ENCODE measurements at regions not wholly inside any gene's neighbourhood (a gene's known extent, or its start where the extent isn't known, plus 50 kb on each side); places are given as distances from the start of the nearest gene placed in this dataset.
"Not testable (repeated sequence)": the region's sequence is repeated elsewhere in the genome, so short reads cannot be mapped to it uniquely, and the experiment has no call there.

DNA sequence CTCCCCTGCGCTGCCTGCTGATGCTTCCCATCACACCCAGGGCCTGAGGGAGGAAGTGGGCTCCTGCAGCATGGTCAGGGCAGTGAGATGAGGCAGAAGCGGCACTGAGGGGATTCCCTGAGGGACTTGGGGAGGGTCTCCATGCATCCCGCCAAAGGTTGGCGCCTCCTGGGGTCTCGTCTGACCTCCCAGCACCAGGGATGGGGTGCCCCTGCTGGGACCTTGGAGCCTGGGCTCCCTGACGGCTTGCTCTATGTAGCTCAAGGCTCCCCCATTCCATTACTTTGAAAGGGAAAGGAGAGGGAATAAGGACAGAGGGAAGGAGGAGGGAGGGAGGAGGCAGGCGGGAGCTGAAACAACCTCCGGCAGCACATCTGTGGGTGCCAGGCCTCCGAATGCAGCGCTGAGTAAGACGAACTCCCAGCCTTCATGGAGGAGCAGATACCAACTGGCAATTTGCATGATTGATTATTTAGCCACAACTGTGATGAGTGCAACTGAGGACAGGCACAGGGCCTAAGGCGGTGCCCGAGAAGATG, 259.3 kb downstream of the ERMARD start:
- no peak for ATAC-seq (ENCODE audit: poor library complexity)
- DNase-seq = no peak
- intact Hi-C loops (cut with DNase I) = no loop called here

- DNase-seq (no peak), ATAC-seq (ENCODE audit: poor library complexity) (no peak)
- intact Hi-C loops (cut with DNase I) = no loop called here
Measured at GRCh38 chr6:170008294-170008785, 256.9 kb downstream of the ERMARD start.

- no peak for ATAC-seq (ENCODE audit: poor library complexity)
- no peak for DNase-seq
- intact Hi-C loops (cut with DNase I) = no loop called here
Measured at GRCh38 chr6:170007468-170008293, 256.3 kb downstream of the ERMARD start.

- ATAC-seq (ENCODE audit: poor library complexity) = no peak
- no peak for DNase-seq
- intact Hi-C loops (cut with DNase I) = no loop called here
Measured at GRCh38 chr6:170006900-170007467, 255.6 kb downstream of the ERMARD start.

- no peak for ATAC-seq (ENCODE audit: poor library complexity)
- intact Hi-C loops (cut with DNase I) = no loop called here
- no peak for DNase-seq
Measured at GRCh38 chr6:170006071-170006899, 254.9 kb downstream of the ERMARD start.

- ATAC-seq (ENCODE audit: poor library complexity) (no peak), DNase-seq (no peak)
- intact Hi-C loops (cut with DNase I) = no loop called here
Measured at GRCh38 chr6:170005665-170006064, 254.2 kb downstream of the ERMARD start.

- intact Hi-C loops (cut with DNase I) = no loop called here
- DNase-seq (no peak), ATAC-seq (ENCODE audit: poor library complexity) (no peak)
Measured at GRCh38 chr6:170004585-170005210, 253.3 kb downstream of the ERMARD start.

GRCh38 chr6:170003451-170004160, 252.2 kb downstream of the ERMARD start:
- DNase-seq (no peak), ATAC-seq (ENCODE audit: poor library complexity) (no peak)
- intact Hi-C loops (cut with DNase I) = no loop called here

DNA sequence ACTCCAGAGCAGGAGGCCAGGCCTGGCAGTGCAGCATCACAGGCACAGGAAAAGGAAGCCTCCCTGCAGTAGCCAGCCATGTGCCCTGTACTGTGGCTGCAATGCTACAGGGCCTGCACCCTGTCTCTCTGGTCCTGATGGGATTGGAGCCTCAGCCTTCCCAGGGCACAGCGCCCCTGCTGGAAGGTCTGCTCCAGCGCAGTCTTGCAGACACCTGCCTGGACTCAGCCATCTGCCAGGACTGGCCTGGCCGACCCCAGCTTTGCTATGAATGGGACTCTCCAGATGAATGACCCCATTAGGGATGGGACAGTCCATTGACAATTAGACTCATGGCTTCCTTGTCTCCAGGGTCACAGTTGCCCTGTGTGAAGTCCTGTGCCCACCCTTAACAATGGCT, 251.6 kb downstream of the ERMARD start:
- no peak for DNase-seq
- intact Hi-C loops (cut with DNase I) = no loop called here
- ATAC-seq (ENCODE audit: poor library complexity) = no peak

GRCh38 chr6:170001782-170002181, 250.4 kb downstream of the ERMARD start:
- DNase-seq; ATAC-seq (ENCODE audit: poor library complexity); intact Hi-C loops (cut with DNase I): not testable (repeated sequence)

- intact Hi-C loops (cut with DNase I) = no loop called here
- no peak for DNase-seq
- no peak for ATAC-seq (ENCODE audit: poor library complexity)
Measured at GRCh38 chr6:170000071-170000843, 248.8 kb downstream of the ERMARD start.

GRCh38 chr6:169999367-169999766, 247.9 kb downstream of the ERMARD start:
- no peak for ATAC-seq (ENCODE audit: poor library complexity)
- no peak for DNase-seq
- intact Hi-C loops (cut with DNase I) = no loop called here

DNA sequence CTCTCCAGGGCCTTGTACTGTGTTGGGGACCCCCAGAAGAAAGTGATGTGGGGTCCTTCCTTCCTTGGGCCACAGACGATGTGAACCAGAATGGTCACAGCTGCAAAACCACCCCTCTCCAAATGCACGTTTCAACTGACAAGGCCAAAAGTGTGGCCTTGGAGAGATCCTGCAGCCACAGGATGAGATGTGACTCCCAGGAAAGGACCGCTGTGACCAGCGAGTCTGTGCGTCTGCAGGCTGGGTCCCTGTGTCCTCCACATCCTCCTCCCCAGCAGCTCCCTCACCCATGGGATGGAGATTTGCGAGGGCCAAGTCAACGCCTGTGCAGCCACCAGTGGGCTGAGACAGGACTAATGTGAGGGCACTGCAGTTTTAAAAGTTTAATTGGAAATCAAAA, 247.0 kb downstream of the ERMARD start:
- DNase-seq (no peak), ATAC-seq (ENCODE audit: poor library complexity) (no peak)
- intact Hi-C loops (cut with DNase I) = no loop called here

GRCh38 chr6:169997930-169998218, 246.5 kb downstream of the ERMARD start:
- no peak for DNase-seq
- no peak for ATAC-seq (ENCODE audit: poor library complexity)
- intact Hi-C loops (cut with DNase I) = no loop called here

DNA sequence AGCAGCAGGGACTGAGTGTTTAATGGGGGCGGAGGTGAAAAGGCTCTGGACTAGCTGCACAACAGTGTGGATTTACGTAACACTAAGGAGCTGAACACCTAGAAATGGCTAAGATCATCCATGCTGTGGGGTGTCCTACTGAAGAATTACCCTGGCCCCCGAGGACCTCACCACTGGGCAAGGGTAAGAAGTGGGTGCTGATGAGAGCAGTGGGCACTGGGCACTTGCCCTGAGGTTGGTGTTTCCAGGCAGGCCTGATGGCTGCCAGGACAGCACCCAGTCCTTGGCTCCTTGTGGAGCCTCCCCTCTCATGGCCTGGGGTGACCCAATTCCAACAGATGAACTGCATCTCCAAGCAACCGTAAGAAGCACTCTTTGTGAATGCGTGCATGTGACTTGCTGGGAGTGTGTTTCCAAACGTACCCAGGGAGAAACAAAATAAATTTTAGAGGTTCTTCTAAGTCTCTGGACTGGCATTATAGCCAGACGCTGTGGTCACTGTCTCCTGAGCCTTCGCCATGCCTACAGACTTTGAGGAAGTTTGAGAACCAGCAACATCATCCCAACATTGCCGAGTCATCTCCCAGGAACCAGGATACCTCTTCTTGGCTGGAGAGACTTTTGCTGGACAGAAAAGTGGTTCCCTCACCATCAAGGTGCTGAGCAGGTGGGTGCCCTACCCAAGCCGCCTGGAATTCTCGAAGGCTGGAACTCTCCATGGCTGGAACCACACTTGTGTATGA, 245.9 kb downstream of the ERMARD start:
- no peak for ATAC-seq (ENCODE audit: poor library complexity)
- intact Hi-C loops (cut with DNase I) = no loop called here
- DNase-seq = no peak

DNA sequence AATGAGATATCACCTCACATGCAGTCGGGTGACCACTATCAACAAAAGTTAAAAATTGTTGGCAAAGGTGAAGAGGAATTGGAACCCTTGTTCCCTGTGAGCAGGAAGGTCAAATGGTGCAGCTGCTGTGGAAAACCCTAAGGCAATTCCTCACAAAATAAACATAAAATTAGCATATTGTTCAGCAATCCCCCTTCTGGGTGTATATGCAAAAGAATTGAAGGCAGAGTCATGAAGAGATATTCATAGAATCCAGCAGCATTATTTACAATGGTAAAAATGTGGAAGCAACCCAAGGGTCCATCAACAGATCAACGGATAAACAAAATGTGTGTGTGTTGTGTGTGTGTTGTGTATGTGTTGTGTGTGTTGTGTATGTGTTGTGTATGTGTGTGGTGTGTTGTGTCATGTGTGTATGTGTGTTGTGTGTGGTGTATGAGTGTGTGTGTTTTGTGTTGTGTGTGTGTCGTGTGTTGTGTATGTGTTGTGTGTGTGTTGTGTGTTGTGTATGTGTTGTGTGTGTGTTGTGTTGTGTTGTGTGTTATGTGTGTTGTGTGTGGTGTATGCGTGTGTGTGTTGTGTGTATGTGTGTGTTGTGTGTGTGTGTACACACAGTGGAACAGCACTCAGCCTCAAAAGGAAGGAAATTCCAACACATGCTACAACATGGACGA, 245.1 kb downstream of the ERMARD start:
- no peak for ATAC-seq (ENCODE audit: poor library complexity)
- intact Hi-C loops (cut with DNase I) = no loop called here
- DNase-seq = no peak

GRCh38 chr6:169994739-169995138, 243.3 kb downstream of the ERMARD start:
- DNase-seq (no peak), ATAC-seq (ENCODE audit: poor library complexity) (no peak)
- intact Hi-C loops (cut with DNase I) = no loop called here
